GM18867 (cell line): ENCODE measurements at regions not wholly inside any gene's neighbourhood (a gene's known extent, or its start where the extent isn't known, plus 50 kb on each side); places are given as distances from the start of the nearest gene placed in this dataset.

Experiments
- ATAC-seq: cut with Tn5 transposase; IDR thresholded peaks from one replicate; pipeline ENCODE4 v1.9.1; 2021; ENCODE audit warnings: mild to moderate bottlenecking, moderate library complexity; ENCODE audit not compliant: unreplicated experiment

DNA sequence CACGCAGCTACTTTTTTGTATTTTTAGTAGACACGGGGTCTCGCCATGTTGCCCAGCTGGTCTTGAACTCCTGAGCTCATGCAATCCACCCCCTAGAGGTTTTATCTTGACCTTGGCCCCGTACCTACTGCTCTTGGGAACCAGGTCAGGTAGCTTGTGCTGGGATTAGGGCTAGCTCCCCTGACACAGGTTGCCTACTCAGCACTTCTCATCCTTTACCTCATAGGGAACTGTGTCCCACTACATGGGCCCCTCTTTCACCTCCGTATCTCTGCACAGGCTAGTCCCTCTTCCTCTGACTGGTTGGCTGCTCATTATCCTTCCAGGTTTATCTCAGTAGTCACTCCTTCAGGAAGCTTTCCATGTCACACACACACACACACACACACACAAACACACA lies 58.0 kb upstream of the ITPRID1 start:
- no peak for ATAC-seq

DNA sequence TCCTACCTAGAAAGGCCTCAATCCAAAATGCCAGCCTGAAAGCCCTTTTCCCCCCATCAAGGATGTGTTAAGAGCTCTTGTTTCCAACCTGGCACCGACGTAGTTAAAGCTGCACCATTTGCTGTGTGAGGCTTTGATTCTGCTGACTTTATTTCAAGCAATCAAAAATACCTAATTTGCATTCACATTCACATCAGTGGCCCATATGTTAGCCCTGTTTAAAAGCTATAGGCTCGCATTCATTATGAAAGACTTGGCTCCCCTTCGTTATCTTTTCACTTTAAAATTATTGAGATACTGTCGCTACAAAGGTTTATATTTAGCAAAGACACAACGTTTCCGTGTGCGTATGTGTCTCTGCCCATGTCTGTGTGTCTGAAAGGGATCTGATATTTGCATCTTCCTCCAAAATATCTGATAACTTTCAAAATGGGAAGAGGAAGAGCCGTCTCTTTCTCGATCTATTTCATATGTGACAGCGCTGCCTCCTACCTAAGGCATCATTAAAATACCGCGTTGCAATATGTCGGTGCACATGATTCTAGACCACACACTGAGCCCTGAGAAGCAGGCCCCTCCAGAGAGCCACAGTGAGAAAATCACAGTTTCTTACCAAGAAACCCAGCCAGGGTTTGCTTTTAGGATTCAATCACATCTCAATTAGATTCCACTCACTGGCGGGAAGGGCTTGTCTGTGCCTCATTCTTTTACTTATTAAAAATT lies 57.1 kb upstream of the ITPRID1 start:
- no peak for ATAC-seq

DNA sequence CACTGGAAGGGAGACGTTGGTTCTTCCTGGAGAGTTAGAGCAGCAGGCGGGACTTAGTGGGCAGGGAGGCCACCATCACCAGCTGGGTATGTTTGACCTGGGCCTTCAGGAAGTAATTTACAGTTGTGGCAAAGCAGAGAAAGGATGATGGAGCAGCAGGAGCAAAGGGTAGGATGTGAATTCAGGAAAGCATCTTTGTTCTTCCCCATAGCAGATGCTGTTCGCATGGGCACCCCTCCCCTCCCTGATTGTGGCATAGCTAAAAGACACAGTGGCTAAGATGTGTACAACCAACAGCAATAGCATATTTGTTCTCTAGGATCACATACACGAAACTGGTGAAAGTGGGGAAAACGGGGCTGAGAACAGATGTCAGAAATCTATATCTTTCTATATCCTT lies 56.3 kb upstream of the ITPRID1 start:
- ATAC-seq, result no peak

DNA sequence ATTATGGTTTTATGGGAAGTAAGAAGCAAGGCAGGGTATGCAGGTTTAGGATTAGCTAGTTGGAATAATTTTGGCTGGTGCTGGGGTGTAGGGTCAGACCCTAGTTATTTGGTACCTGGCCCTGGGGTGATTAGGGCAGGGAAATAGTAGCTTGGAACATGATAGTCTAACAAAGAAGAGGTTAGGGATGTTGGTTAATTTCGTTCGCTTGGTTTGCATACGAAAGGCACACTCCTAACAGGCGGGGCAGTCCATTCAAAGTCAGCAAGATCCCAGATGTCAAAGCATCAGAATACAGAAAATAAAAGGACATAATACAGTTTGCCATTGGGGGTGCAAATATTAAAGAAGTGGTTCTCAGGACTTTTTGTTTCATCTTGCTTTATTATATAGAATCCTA lies 55.7 kb upstream of the ITPRID1 start:
- no peak for ATAC-seq

DNA sequence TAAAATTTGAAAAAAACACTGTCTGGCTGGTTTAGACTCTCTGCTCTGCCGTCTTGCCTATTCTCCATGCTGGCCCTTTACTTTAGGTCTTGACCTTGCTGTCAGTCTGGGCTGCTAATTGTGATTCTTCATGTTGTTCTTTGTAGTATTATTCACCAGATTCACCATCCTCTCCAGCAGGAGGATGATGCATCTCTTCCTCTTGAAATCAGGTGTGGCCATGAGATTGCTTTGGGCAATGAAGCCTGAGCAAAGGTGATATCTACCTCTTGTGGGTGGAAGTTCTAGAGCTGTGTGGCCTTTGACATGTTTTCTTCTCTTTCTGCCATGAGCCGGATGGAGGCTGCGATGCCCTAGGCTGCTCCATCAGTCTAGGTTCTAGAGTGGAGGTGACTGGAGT lies 51.3 kb upstream of the ITPRID1 start:
- ATAC-seq, result no peak
